K562 (cell line): ENCODE measurements at regions not wholly inside any gene's neighbourhood (a gene's known extent, or its start where the extent isn't known, plus 50 kb on each side); places are given as distances from the start of the nearest gene placed in this dataset.

Experiments used
- ATAC-seq: fragments of 200-7000 bp; cut with Tn5 transposase; 3 replicates; pipeline ENCODE4 v1.9.1; 2020; ENCODE audit warnings: moderate library complexity
- BruUV-seq: library from RNA; stranded (reverse); fragments of 400-500 nt; replicated peaks from 2 replicates; lab custom pipeline; 2021; lab: Mats Ljungman, UMichigan
- CTCF ChIA-PET: fragments of 300-600 bp; formaldehyde crosslinking; extraction: SDS; loops from one replicate; lab custom pipeline; 2021; ENCODE audit warnings: low intra/inter-chr PET ratio; lab: Yijun Ruan, JAX
- POLR2A ChIA-PET: fragments of 300-600, 350-650 bp; sonication (Branson Sonifier 250); formaldehyde crosslinking; extraction: SDS; loops from one replicate; lab custom pipeline; 2021; ENCODE audit warnings: antibody characterized with exemption, inconsistent platforms; lab: Yijun Ruan, JAX
- DNase-seq, 4 experiments: peaks; one replicate each; pipeline versions ENCODE4 v3.0.0 to v3.0.0-alpha.2; 2011 to 2018; ENCODE audit warnings: low spot score in 3 of 4, mixed read lengths in 3 of 4; ENCODE audit errors: extremely low read depth in 1 of 4
- FAIRE-seq: peaks from 2 replicates; lab custom pipeline; 2011; peaks lifted over from hg19 to GRCh38; lab: Jason Lieb, UNC
- H2AFZ ChIP-seq: 2 replicates; pipeline ENCODE4 v1.6.0; 2011; ENCODE audit warnings: low read depth, low read length, control low read depth, inconsistent platforms
- H3K27ac ChIP-seq: fragments of 200-600 bp; 3 replicates; pipeline ENCODE4 v1.8.0; 2011; ENCODE audit warnings: low read depth, mild to moderate bottlenecking, control low read depth, inconsistent platforms, low read length, moderate library complexity, mixed read lengths; ENCODE audit errors: extremely low read depth
- H3K27me3 ChIP-seq, 2 experiments: fragments of 300-600 bp in 1 of 2; 2 replicates in 1 of 2; 3 replicates in 1 of 2; pipeline versions ENCODE4 v1.6.0 to v1.8.0; 2011; ENCODE audit warnings: inconsistent platforms in 2 of 2, low read length in 2 of 2, mild to moderate bottlenecking in 1 of 2, mixed read lengths in 1 of 2, moderate library complexity in 1 of 2; ENCODE audit not compliant: control insufficient read depth in 2 of 2, insufficient read depth in 2 of 2
- H3K36me3 ChIP-seq: fragments of 300-600 bp; 3 replicates; pipeline ENCODE4 v1.8.0; 2011; ENCODE audit warnings: mild to moderate bottlenecking, low read length, inconsistent platforms; ENCODE audit not compliant: control insufficient read depth, insufficient read depth
- H3K4me1 ChIP-seq, 2 experiments: fragments of 200-600 bp in 1 of 2; replicated peaks in 1 of 2; 2 replicates in 1 of 2; 3 replicates in 1 of 2; pipeline versions ENCODE4 v1.5.1 to v1.8.0; 2011; ENCODE audit warnings: inconsistent platforms in 2 of 2, low read length in 2 of 2, mild to moderate bottlenecking in 1 of 2, mixed read lengths in 1 of 2, moderate library complexity in 1 of 2; ENCODE audit not compliant: control insufficient read depth in 2 of 2, insufficient read depth in 2 of 2
- H3K4me2 ChIP-seq: 2 replicates; pipeline ENCODE4 v1.6.1; 2011; ENCODE audit warnings: low read length, control low read depth, inconsistent platforms, mixed read lengths; ENCODE audit not compliant: insufficient read depth
- H3K4me3 ChIP-seq: fragments of 200-600 bp; sonication (generic), shearing (Covaris generic); 2 replicates; pipeline ENCODE4 v1.5.1; 2016; ENCODE audit warnings: control low read depth, inconsistent platforms
- H3K79me2 ChIP-seq: fragments of 200-600 bp; 3 replicates; pipeline ENCODE4 v1.8.0; 2011; ENCODE audit warnings: low read length, inconsistent platforms; ENCODE audit not compliant: control insufficient read depth, insufficient read depth
- H3K9ac ChIP-seq, 2 experiments: 2 replicates each; pipeline versions ENCODE4 v1.6.0 to v1.6.1; 2011; ENCODE audit warnings: low read depth in 2 of 2, low read length in 2 of 2, control low read depth in 1 of 2, inconsistent platforms in 1 of 2, mild to moderate bottlenecking in 1 of 2, mixed read lengths in 1 of 2; ENCODE audit not compliant: insufficient read depth in 1 of 2
- H3K9me1 ChIP-seq: one replicate; pipeline ENCODE4 v1.6.0; 2011; ENCODE audit warnings: inconsistent platforms, mild to moderate bottlenecking, low read length, moderate library complexity; ENCODE audit not compliant: control insufficient read depth, insufficient read depth
- H3K9me3 ChIP-seq: replicated peaks from 2 replicates; pipeline ENCODE4 v1.5.1; 2011; ENCODE audit warnings: low read depth, low read length, inconsistent platforms; ENCODE audit not compliant: control insufficient read depth, insufficient read depth
- H4K20me1 ChIP-seq: replicated peaks from 2 replicates; pipeline ENCODE4 v1.6.1; 2011; ENCODE audit warnings: low read length, inconsistent platforms, mixed read lengths; ENCODE audit not compliant: control insufficient read depth, insufficient read depth
- ATF1 ChIP-seq, 2 experiments: fragments of 450-650 bp in 1 of 2; IDR thresholded peaks; 2 replicates each; pipeline ENCODE4 v1.6.1; 2016; ENCODE audit warnings: missing compliant biosample characterization in 1 of 2, missing genetic modification characterization in 1 of 2
- C11orf30 ChIP-seq: fragments of 450-650 bp; IDR thresholded peaks from 2 replicates; pipeline ENCODE4 v1.6.1; 2016; ENCODE audit warnings: low read depth, mild to moderate bottlenecking
- DMBX1 ChIP-seq: fragments of 250-450 bp; sonication (Bioruptor Pico); IDR thresholded peaks from 2 replicates; pipeline ENCODE4 v1.8.0; 2022; ENCODE audit warnings: inconsistent platforms, mild to moderate bottlenecking, moderate library complexity, borderline replicate concordance
- DNMT1 ChIP-seq: fragments of 450-650 bp; IDR thresholded peaks from 2 replicates; pipeline ENCODE4 v1.6.1; 2016; ENCODE audit warnings: antibody characterized with exemption, mild to moderate bottlenecking
- FOS ChIP-seq: IDR thresholded peaks from 3 replicates; pipeline ENCODE4 v1.6.1; 2011; ENCODE audit not compliant: insufficient read length; ENCODE audit errors: extremely low read depth
- FOXK1 ChIP-seq: sonication (generic); formaldehyde crosslinking; IDR thresholded peaks from 2 replicates; pipeline ENCODE4 v1.8.0; 2022; ENCODE audit warnings: missing genetic modification reagents, mild to moderate bottlenecking, borderline replicate concordance
- PHF20 ChIP-seq: fragments of 450-650 bp; IDR thresholded peaks from 2 replicates; pipeline ENCODE4 v1.6.1; 2018; ENCODE audit not compliant: partially characterized antibody
- RBM34 ChIP-seq: fragments of 200-400 bp; formaldehyde crosslinking; IDR thresholded peaks from 2 replicates; pipeline ENCODE4 v1.6.1; 2018; ENCODE audit warnings: low read length, borderline replicate concordance; ENCODE audit not compliant: insufficient read depth
- TAF9B ChIP-seq: fragments of 450-650 bp; IDR thresholded peaks from 2 replicates; pipeline ENCODE4 v1.6.1; 2018; ENCODE audit warnings: mild to moderate bottlenecking; ENCODE audit not compliant: partially characterized antibody
- XRCC5 ChIP-seq: fragments of 200-400 bp; formaldehyde crosslinking; IDR thresholded peaks from 2 replicates; pipeline ENCODE4 v1.6.1; 2017; ENCODE audit warnings: low read depth, mild to moderate bottlenecking, low read length
- ZC3H4 ChIP-seq: sonication (generic); formaldehyde crosslinking; IDR thresholded peaks from 2 replicates; pipeline ENCODE4 v1.9.0; 2021; ENCODE audit warnings: missing genetic modification reagents, borderline replicate concordance
- ZNF316 ChIP-seq: fragments of 450-650 bp; IDR thresholded peaks from 2 replicates; pipeline ENCODE4 v1.6.1; 2016
- WGBS: fragments of 100-300 bp; shearing (Covaris generic); methylation state at CpG from one replicate; pipeline ENCODE4 v1.1.6; 2016; ENCODE audit warnings: low coverage, mixed read lengths; ENCODE audit not compliant: insufficient coverage; ENCODE audit errors: missing lambda C conversion rate; 5-methylcytosine and 5-hydroxymethylcytosine counted together
- in situ Hi-C: fragments of 300-500 bp; cut with MboI; formaldehyde crosslinking; loops from 4 replicates; pipeline ENCODE4 v1.15.0; 2018; ENCODE audit warnings: inconsistent platforms, mixed read lengths
- intact Hi-C: fragments of 100-400 bp; cut with micrococcal nuclease; formaldehyde crosslinking; loops from 2 replicates; pipeline ENCODE4 v1.14.2; 2022
- TF ChIP-seq, protein P1 (sequence below): fragments of 250-450 bp; sonication (Bioruptor Pico); IDR thresholded peaks from 2 replicates; pipeline ENCODE4 v1.4.0; 2020; ENCODE audit warnings: mild to moderate bottlenecking, moderate library complexity, borderline replicate concordance
- TF ChIP-seq, protein P2 (sequence below): fragments of 250-450 bp; sonication (Bioruptor Pico); IDR thresholded peaks from 2 replicates; pipeline ENCODE4 v1.4.0; 2020

DNA sequence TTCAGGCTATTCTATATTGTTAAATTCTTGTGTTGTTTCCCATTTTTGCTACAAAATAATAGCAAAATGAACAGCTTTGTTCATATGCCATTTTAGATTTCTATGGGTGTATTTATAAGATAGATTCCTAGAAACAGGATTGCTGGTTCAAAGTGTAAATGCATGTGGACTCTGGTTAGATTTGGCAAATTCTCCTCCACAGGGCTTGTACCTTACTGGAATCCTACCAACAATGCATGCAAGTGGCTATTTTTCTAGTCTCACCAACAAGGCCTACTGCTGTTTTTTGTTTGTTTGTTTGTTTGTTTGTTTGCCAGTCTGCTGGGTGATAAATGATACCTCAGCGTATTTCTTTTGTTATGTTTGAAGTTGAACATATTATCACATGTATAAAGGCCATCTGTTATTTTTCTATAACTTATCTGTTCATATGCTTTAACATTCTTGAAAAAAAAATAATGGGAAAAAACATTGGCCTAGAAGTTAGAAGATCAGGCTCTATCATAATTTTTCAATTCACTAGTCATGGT is 87.1 kb upstream of the AHR start:
- H3K9me3 ChIP-seq: no peaks in the 10 kb centered on the region
- no peak overlapping the region for H3K4me2 ChIP-seq
- FAIRE-seq (no peak), DNase-seq (no peak), ATAC-seq (no peak)
- no peaks in the 10 kb centered on the region for H4K20me1 ChIP-seq
- WGBS: 30% methylated on average over 1 of the region's 1 CpG
- H3K27ac ChIP-seq: no peak overlapping the region
- no peaks in the 10 kb centered on the region for H3K36me3 ChIP-seq
- ChIA-PET POLR2A (no interaction called here), CTCF (no interaction called here)
- H3K9ac ChIP-seq: no peak overlapping the region
- no TSS peak for BruUV-seq
- in situ Hi-C loops: no loop called here
- H3K4me3 ChIP-seq: no peak overlapping the region
- intact Hi-C loops: no loop called here
- H3K4me1 ChIP-seq: no peaks in the 10 kb centered on the region; a peak in 1 of 5 replicates
- H3K27me3 ChIP-seq: no peaks in the 10 kb centered on the region
- TF ChIP-seq XRCC5 (no peak), FOXK1 (CRISPR knock-in tag) (no peak), C11orf30 (peak; percentile 37; the same call in 1 of the 2 replicates), ZNF316 (peak; percentile 63; the same call in 1 of the 2 replicates)
- no peaks in the 10 kb centered on the region for H3K9me1 ChIP-seq
- H3K79me2 ChIP-seq: no peaks in the 10 kb centered on the region
- H2AFZ ChIP-seq: no peak overlapping the region

DNA sequence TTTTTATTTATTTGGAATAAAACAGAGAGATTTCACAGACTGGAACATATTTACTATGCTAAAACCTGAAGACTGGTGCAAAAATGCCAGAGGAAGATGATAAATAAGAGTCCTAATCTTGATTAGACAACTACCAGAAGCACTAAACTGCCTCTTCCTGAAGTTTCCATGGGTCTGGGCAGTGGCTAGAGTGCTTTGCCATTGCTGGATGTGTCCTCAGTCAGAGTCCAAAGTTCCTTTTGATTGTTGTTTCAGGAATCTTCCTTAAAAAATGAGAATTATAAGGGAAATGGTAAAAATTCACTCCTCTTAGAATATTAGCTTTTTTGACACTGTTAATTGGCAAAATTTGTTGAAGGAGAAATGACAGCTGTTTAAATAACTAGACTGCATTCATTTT is 86.3 kb upstream of the AHR start:
- H3K27me3 ChIP-seq: no peaks in the 10 kb centered on the region
- POLR2A ChIA-PET: no interaction called here
- TF ChIP-seq DNMT1 (no peak), ATF1 (CRISPR knock-in tag; IDR thresholded peaks at IDR 0.05) (no peak), ATF1 (tag; IDR thresholded peaks at IDR 0.05) (no peak), ZC3H4 (CRISPR knock-in tag) (no peak), DMBX1 (CRISPR knock-in tag) (no peak), FOS (no peak), PHF20 (no peak), RBM34 (no peak), TAF9B (no peak)
- TF ChIP-seq, protein P1, sequence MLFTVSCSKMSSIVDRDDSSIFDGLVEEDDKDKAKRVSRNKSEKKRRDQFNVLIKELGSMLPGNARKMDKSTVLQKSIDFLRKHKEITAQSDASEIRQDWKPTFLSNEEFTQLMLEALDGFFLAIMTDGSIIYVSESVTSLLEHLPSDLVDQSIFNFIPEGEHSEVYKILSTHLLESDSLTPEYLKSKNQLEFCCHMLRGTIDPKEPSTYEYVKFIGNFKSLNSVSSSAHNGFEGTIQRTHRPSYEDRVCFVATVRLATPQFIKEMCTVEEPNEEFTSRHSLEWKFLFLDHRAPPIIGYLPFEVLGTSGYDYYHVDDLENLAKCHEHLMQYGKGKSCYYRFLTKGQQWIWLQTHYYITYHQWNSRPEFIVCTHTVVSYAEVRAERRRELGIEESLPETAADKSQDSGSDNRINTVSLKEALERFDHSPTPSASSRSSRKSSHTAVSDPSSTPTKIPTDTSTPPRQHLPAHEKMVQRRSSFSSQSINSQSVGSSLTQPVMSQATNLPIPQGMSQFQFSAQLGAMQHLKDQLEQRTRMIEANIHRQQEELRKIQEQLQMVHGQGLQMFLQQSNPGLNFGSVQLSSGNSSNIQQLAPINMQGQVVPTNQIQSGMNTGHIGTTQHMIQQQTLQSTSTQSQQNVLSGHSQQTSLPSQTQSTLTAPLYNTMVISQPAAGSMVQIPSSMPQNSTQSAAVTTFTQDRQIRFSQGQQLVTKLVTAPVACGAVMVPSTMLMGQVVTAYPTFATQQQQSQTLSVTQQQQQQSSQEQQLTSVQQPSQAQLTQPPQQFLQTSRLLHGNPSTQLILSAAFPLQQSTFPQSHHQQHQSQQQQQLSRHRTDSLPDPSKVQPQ (CRISPR knock-in tag): no peak
- TF ChIP-seq, protein P2, sequence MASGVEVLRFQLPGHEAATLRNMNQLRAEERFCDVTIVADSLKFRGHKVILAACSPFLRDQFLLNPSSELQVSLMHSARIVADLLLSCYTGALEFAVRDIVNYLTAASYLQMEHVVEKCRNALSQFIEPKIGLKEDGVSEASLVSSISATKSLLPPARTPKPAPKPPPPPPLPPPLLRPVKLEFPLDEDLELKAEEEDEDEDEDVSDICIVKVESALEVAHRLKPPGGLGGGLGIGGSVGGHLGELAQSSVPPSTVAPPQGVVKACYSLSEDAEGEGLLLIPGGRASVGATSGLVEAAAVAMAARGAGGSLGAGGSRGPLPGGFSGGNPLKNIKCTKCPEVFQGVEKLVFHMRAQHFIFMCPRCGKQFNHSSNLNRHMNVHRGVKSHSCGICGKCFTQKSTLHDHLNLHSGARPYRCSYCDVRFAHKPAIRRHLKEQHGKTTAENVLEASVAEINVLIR (CRISPR knock-in tag): no peak

More for the DNA sequence above, 86.3 kb upstream of the AHR start:
- H2AFZ ChIP-seq: no peak overlapping the region; the same call in 1 of the 2 replicates
- H3K36me3 ChIP-seq: no peaks in the 10 kb centered on the region
- H3K9me3 ChIP-seq: no peaks in the 10 kb centered on the region
- no peak overlapping the region for H3K9ac ChIP-seq
- H3K4me1 ChIP-seq: no peaks in the 10 kb centered on the region; a peak in 1 of 5 replicates
- CTCF ChIA-PET: no interaction called here
- no peak overlapping the region for H3K4me2 ChIP-seq
- in situ Hi-C loops (no loop called here), intact Hi-C loops (no loop called here)
- H3K4me3 ChIP-seq: no peak overlapping the region
- H3K79me2 ChIP-seq: no peaks in the 10 kb centered on the region
- DNase-seq (no peak), FAIRE-seq (no peak), ATAC-seq (no peak)
- no peaks in the 10 kb centered on the region for H4K20me1 ChIP-seq
- BruUV-seq: no TSS peak
- no peak overlapping the region for H3K27ac ChIP-seq
- H3K9me1 ChIP-seq: no peaks in the 10 kb centered on the region
